Activated T-cell treated with anti-CD3 and anti-CD28 coated beads, Interleukin-2, amount 50 U/mL, for 72 hours (primary cell): ENCODE measurements at regions not wholly inside any gene's neighbourhood (a gene's known extent, or its start where the extent isn't known, plus 50 kb on each side); places are given as distances from the start of the nearest gene placed in this dataset.

Experiments
- ATAC-seq, 2 donors: fragments of 150-1000 bp; cut with Tn5 transposase; replicated peaks in 1 of 2; 2 replicates each; pipeline ENCODE4 v1.10.0; 2021; ENCODE audit warnings: moderate library complexity in 2 of 2, mild to moderate bottlenecking in 1 of 2
- DNase-seq, 2 donors: peaks; one replicate each; pipeline ENCODE4 v3.0.0; 2021 to 2022; ENCODE audit warnings: mixed read lengths in 1 of 2
- H3K27ac Mint-ChIP-seq: one replicate; pipeline ENCODE4 v1.8.0; 2022; ENCODE audit warnings: mild to moderate bottlenecking, moderate library complexity, mixed read lengths
- H3K27me3 Mint-ChIP-seq: one replicate; pipeline ENCODE4 v1.8.0; 2022; ENCODE audit warnings: low read depth, mixed read lengths
- H3K36me3 Mint-ChIP-seq, 2 donors: one replicate each; pipeline ENCODE4 v1.8.0; 2022; ENCODE audit warnings: mixed read lengths in 2 of 2, mild to moderate bottlenecking in 1 of 2; ENCODE audit not compliant: insufficient read depth in 2 of 2
- H3K4me1 Mint-ChIP-seq: one replicate; pipeline ENCODE4 v1.8.0; 2022; ENCODE audit warnings: low read depth, mixed read lengths
- H3K4me3 Mint-ChIP-seq, 2 donors: one replicate each; pipeline ENCODE4 v1.8.0; 2022; ENCODE audit warnings: mild to moderate bottlenecking in 2 of 2, mixed read lengths in 2 of 2, moderate library complexity in 2 of 2
- H3K9me3 Mint-ChIP-seq, 2 donors: one replicate each; pipeline ENCODE4 v1.8.0; 2022; ENCODE audit warnings: mixed read lengths in 2 of 2

- peaks cover 0 to 4% of the 10 kb centered on the region in 2 donors for H3K36me3 Mint-ChIP-seq
- H3K27me3 Mint-ChIP-seq: no peaks in the 10 kb centered on the region
- no peak for ATAC-seq
- no peaks in the 10 kb centered on the region for H3K4me1 Mint-ChIP-seq
- no peak overlapping the region for H3K4me3 Mint-ChIP-seq
- no peak for DNase-seq
- H3K27ac Mint-ChIP-seq: no peak overlapping the region
- H3K9me3 Mint-ChIP-seq: peaks cover 4 to 5% of the 10 kb centered on the region in 2 donors
Measured at GRCh38 chr1:5410652-5411051, 581.6 kb downstream of the NPHP4 start.

- Mint-ChIP-seq H3K4me1 (no peaks in the 10 kb centered on the region), H3K27me3 (no peaks in the 10 kb centered on the region), H3K27ac (no peak overlapping the region), H3K9me3 (peaks cover 4 to 5% of the 10 kb centered on the region in 2 donors), H3K4me3 (no peak overlapping the region), H3K36me3 (peaks cover 0 to 4% of the 10 kb centered on the region in 2 donors)
- ATAC-seq (no peak), DNase-seq (no peak)
Measured at GRCh38 chr1:5408401-5408800, 583.8 kb downstream of the NPHP4 start.

- H3K27me3 Mint-ChIP-seq: no peaks in the 10 kb centered on the region
- no peak overlapping the region for H3K4me3 Mint-ChIP-seq
- peaks cover 1% of the 10 kb centered on the region for H3K4me1 Mint-ChIP-seq
- DNase-seq: no peak
- H3K36me3 Mint-ChIP-seq: peaks cover 0 to 4% of the 10 kb centered on the region in 2 donors
- H3K9me3 Mint-ChIP-seq: peaks cover 4 to 5% of the 10 kb centered on the region in 2 donors
- H3K27ac Mint-ChIP-seq: no peak overlapping the region
- no peak for ATAC-seq
Measured at GRCh38 chr1:5405263-5405662, 587.0 kb downstream of the NPHP4 start.

- Mint-ChIP-seq H3K36me3 (peaks cover 0 to 2% of the 10 kb centered on the region in 2 donors), H3K27ac (no peak overlapping the region), H3K4me1 (peaks cover 8% of the 10 kb centered on the region), H3K27me3 (no peaks in the 10 kb centered on the region), H3K9me3 (peaks cover 4 to 6% of the 10 kb centered on the region in 2 donors), H3K4me3 (no peak overlapping the region)
- no peak for ATAC-seq
- no peak for DNase-seq
Measured at GRCh38 chr1:5404412-5405203, 587.6 kb downstream of the NPHP4 start.

- Mint-ChIP-seq H3K27ac (no peak overlapping the region), H3K4me3 (no peak overlapping the region), H3K4me1 (peaks cover 8% of the 10 kb centered on the region), H3K9me3 (peaks cover 8 to 10% of the 10 kb centered on the region in 2 donors), H3K27me3 (no peaks in the 10 kb centered on the region), H3K36me3 (no peaks in the 10 kb centered on the region)
- DNase-seq: no peak
- ATAC-seq: no peak
Measured at GRCh38 chr1:5403935-5404334, 588.3 kb downstream of the NPHP4 start.

GRCh38 chr1:5402618-5403017 lies 589.6 kb downstream of the NPHP4 start:
- no peak for DNase-seq
- H3K27me3 Mint-ChIP-seq: no peaks in the 10 kb centered on the region
- H3K9me3 Mint-ChIP-seq: peaks cover 5 to 9% of the 10 kb centered on the region in 2 donors
- H3K4me1 Mint-ChIP-seq: peaks cover 8% of the 10 kb centered on the region
- H3K4me3 Mint-ChIP-seq: no peak overlapping the region
- no peak overlapping the region for H3K27ac Mint-ChIP-seq
- no peaks in the 10 kb centered on the region for H3K36me3 Mint-ChIP-seq
- no peak for ATAC-seq

- H3K36me3 Mint-ChIP-seq: no peaks in the 10 kb centered on the region
- peaks cover 8% of the 10 kb centered on the region for H3K4me1 Mint-ChIP-seq
- ATAC-seq (no peak), DNase-seq (no peak)
- no peak overlapping the region for H3K4me3 Mint-ChIP-seq
- H3K27me3 Mint-ChIP-seq: no peaks in the 10 kb centered on the region
- peaks cover 5 to 9% of the 10 kb centered on the region in 2 donors for H3K9me3 Mint-ChIP-seq
- H3K27ac Mint-ChIP-seq: no peak overlapping the region
Measured at GRCh38 chr1:5399771-5400170, 592.5 kb downstream of the NPHP4 start.

GRCh38 chr1:5396593-5396992 lies 595.6 kb downstream of the NPHP4 start:
- H3K9me3 Mint-ChIP-seq: peaks cover 5 to 9% of the 10 kb centered on the region in 2 donors
- H3K36me3 Mint-ChIP-seq: no peaks in the 10 kb centered on the region
- ATAC-seq (no peak), DNase-seq (no peak)
- no peaks in the 10 kb centered on the region for H3K27me3 Mint-ChIP-seq
- peaks cover 8% of the 10 kb centered on the region for H3K4me1 Mint-ChIP-seq
- H3K4me3 Mint-ChIP-seq: no peak overlapping the region
- H3K27ac Mint-ChIP-seq: no peak overlapping the region

- Mint-ChIP-seq H3K27ac (no peak overlapping the region), H3K9me3 (peaks cover 3 to 4% of the 10 kb centered on the region in 2 donors), H3K36me3 (no peaks in the 10 kb centered on the region), H3K4me3 (no peak overlapping the region), H3K27me3 (no peaks in the 10 kb centered on the region), H3K4me1 (peaks cover 7% of the 10 kb centered on the region)
- DNase-seq (no peak), ATAC-seq (no peak)
Measured at GRCh38 chr1:5394111-5394510, 598.1 kb downstream of the NPHP4 start.

- no peak overlapping the region for H3K4me3 Mint-ChIP-seq
- no peak for ATAC-seq
- no peaks in the 10 kb centered on the region for H3K36me3 Mint-ChIP-seq
- no peak overlapping the region for H3K27ac Mint-ChIP-seq
- H3K27me3 Mint-ChIP-seq: no peaks in the 10 kb centered on the region
- H3K9me3 Mint-ChIP-seq: no peaks in the 10 kb centered on the region
- H3K4me1 Mint-ChIP-seq: peaks cover 12% of the 10 kb centered on the region
- no peak for DNase-seq
Measured at GRCh38 chr1:5393603-5394002, 598.6 kb downstream of the NPHP4 start.

- no peak for DNase-seq
- H3K9me3 Mint-ChIP-seq: no peaks in the 10 kb centered on the region
- no peaks in the 10 kb centered on the region for H3K36me3 Mint-ChIP-seq
- H3K4me3 Mint-ChIP-seq: no peak overlapping the region
- ATAC-seq: no peak
- no peak overlapping the region for H3K27ac Mint-ChIP-seq
- peaks cover 16% of the 10 kb centered on the region for H3K4me1 Mint-ChIP-seq
- H3K27me3 Mint-ChIP-seq: no peaks in the 10 kb centered on the region
Measured at GRCh38 chr1:5393146-5393545, 599.1 kb downstream of the NPHP4 start.

GRCh38 chr1:5391725-5392124 lies 600.5 kb downstream of the NPHP4 start:
- Mint-ChIP-seq H3K27ac (no peak overlapping the region), H3K4me1 (peaks cover 16% of the 10 kb centered on the region), H3K4me3 (no peak overlapping the region), H3K27me3 (no peaks in the 10 kb centered on the region), H3K9me3 (no peaks in the 10 kb centered on the region), H3K36me3 (no peaks in the 10 kb centered on the region)
- DNase-seq: no peak
- no peak for ATAC-seq

- DNase-seq: peak; percentile 19 to 21
- no peak overlapping the region for H3K27ac Mint-ChIP-seq
- no peaks in the 10 kb centered on the region for H3K9me3 Mint-ChIP-seq
- H3K4me1 Mint-ChIP-seq: peaks cover 16% of the 10 kb centered on the region
- no peak overlapping the region for H3K4me3 Mint-ChIP-seq
- H3K27me3 Mint-ChIP-seq: no peaks in the 10 kb centered on the region
- no peaks in the 10 kb centered on the region for H3K36me3 Mint-ChIP-seq
- peak; percentile 45 to 57 for ATAC-seq
Measured at GRCh38 chr1:5390504-5390903, 601.7 kb downstream of the NPHP4 start.
